Right lobe of liver (tissue), 6 donors: ENCODE measurements at regions not wholly inside any gene's neighbourhood (a gene's known extent, or its start where the extent isn't known, plus 50 kb on each side); places are given as distances from the start of the nearest gene placed in this dataset.

Source experiments
- ATAC-seq, 4 donors: fragments of 200-7000 bp; cut with Tn5 transposase; one replicate each; pipeline ENCODE4 v1.9.1; 2020; ENCODE audit warnings: mild to moderate bottlenecking in 4 of 4, moderate library complexity in 4 of 4
- DNase-seq, 3 donors: peaks; one replicate each; pipeline ENCODE4 v3.0.0-alpha.2; 2020
- H3K27ac ChIP-seq, 3 donors: fragments of 200-600 bp; one replicate each; pipeline ENCODE4 v1.8.0; 2022
- H3K27me3 ChIP-seq, 2 donors: fragments of 200-600 bp; one replicate each; pipeline ENCODE4 v1.8.0; 2022
- H3K36me3 ChIP-seq, 4 donors: fragments of 200-600 bp; sonication (generic) in 1 of 4; one replicate each; pipeline versions ENCODE4 v1.5.1 to v1.8.0; 2017 to 2022; ENCODE audit warnings: control low read depth in 1 of 4
- H3K4me1 ChIP-seq, 4 donors: fragments of 200-600 bp; sonication (generic) in 1 of 4; one replicate each; pipeline versions ENCODE4 v1.5.1 to v1.8.0; 2017 to 2022; ENCODE audit warnings: control low read depth in 1 of 4
- H3K4me3 ChIP-seq, 3 donors: fragments of 200-600 bp; one replicate each; pipeline ENCODE4 v1.8.0; 2022
- H3K9me3 ChIP-seq, 4 donors: fragments of 200-600 bp; sonication (generic) in 1 of 4; one replicate each; pipeline versions ENCODE4 v1.5.1 to v1.8.0; 2017 to 2022; ENCODE audit warnings: control low read depth in 1 of 4
- POLR2A ChIP-seq: fragments of 450-650 bp; IDR thresholded peaks from one replicate; pipeline ENCODE4 v1.6.1; 2017; ENCODE audit warnings: antibody characterized with exemption, mild to moderate bottlenecking
- WGBS: methylation state at CpG from one replicate; pipeline ENCODE4 v1.1.6; 2018; ENCODE audit warnings: low coverage, low lambda C conversion rate; ENCODE audit not compliant: insufficient coverage; ENCODE audit errors: missing lambda C conversion rate; 5-methylcytosine and 5-hydroxymethylcytosine counted together
- intact Hi-C, 2 donors: fragments of 100-400 bp; cut with DNase I; formaldehyde crosslinking; loops; one replicate each; pipeline versions ENCODE4 v1.11.2 to v1.14.1; 2022
- TF ChIP-seq, protein P1 (sequence below), 4 donors: fragments of 200-600 bp in 3 of 4; fragments of 450-650 bp in 1 of 4; IDR thresholded peaks; one replicate each; pipeline versions ENCODE4 v1.5.1 to v1.8.0; 2016 to 2022; ENCODE audit warnings: antibody characterized with exemption in 4 of 4, mild to moderate bottlenecking in 2 of 4
- donor health status: DM: no; HTN: yes; CAD: no.
- donor health status: DM: no; HTN: no; CAD: no.
- donor health status: DM: no; HTN: no; CAD: no.
- donor health status: DM: no; HTN: yes; CAD: no.
- donor health status: DM: no; HTN: yes; CAD: no.

DNA sequence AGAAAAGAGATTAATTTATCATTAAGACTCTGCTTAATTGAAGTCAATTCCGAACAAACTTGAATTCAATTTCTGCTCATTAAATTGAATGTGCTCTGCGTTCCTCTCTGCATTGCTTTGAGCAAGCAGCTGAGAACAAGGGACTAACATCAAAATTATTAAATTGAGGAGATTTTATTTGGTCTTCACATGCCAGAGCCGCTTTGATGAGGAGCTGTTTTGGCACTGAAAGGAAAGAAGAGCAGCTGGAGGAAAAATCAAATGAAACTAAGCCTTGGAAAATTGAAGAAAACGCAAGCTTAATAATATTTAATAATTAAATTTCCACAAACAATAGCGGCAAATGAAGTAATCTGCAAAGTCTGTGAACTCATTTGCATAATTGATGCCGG lies 222.0 kb upstream of the PKN2 start:
- ATAC-seq (no peak), DNase-seq (no peak)
- Histone ChIP-seq H3K4me1 (no peaks in the 10 kb centered on the region), H3K36me3 (no peaks in the 10 kb centered on the region), H3K27ac (no peak overlapping the region), H3K9me3 (no peaks in the 10 kb centered on the region), H3K27me3 (no peaks in the 10 kb centered on the region), H3K4me3 (peak overlapping the region; percentile 21 to 42 (median 35))
- WGBS = 35% methylated on average over 6 of the region's 6 CpGs
- intact Hi-C loops = no loop called here
- TF ChIP-seq POLR2A = no peak
- TF ChIP-seq, protein P1, sequence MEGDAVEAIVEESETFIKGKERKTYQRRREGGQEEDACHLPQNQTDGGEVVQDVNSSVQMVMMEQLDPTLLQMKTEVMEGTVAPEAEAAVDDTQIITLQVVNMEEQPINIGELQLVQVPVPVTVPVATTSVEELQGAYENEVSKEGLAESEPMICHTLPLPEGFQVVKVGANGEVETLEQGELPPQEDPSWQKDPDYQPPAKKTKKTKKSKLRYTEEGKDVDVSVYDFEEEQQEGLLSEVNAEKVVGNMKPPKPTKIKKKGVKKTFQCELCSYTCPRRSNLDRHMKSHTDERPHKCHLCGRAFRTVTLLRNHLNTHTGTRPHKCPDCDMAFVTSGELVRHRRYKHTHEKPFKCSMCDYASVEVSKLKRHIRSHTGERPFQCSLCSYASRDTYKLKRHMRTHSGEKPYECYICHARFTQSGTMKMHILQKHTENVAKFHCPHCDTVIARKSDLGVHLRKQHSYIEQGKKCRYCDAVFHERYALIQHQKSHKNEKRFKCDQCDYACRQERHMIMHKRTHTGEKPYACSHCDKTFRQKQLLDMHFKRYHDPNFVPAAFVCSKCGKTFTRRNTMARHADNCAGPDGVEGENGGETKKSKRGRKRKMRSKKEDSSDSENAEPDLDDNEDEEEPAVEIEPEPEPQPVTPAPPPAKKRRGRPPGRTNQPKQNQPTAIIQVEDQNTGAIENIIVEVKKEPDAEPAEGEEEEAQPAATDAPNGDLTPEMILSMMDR (IDR thresholded peaks at IDR 0.05) = no peak

DNA sequence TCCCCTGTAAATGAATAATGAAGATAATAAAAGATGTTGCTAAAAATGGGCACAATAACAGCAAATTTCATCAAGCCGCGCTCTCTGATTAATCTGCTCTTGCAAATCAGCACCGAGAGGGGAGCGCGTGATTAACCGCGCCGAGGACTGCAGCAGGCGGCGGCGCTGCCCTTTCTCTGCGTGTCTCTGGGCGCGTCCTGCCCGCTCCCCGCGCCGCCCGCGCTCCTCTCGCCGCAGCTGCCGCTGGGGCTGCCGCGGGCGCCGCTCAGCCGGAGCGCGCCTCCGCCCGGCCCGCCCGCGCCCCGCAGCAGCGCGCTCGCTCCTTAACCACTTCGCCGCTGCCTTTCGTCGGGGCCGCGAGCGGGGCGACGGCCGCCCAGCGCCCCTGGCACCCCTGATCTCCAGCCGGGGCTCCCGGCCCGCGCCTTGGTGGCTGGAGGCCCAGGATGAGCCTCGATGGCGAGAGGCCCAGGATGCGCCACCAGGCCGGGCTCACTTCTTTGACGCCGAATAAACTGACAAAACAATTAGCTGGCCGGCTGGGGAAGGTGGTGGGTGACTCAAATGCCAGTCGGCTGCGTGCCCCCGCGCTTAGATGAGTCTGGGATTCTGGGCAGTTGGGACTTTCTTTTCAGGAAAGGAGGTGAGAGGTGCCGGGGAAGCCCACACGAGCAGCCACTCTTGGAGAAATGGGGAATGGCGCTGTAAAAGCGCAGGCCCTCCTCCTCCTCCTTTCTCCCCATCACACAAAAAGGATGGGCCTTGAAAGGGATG lies 221.4 kb upstream of the PKN2 start:
- TF ChIP-seq POLR2A = no peak
- TF ChIP-seq, protein P1 (IDR thresholded peaks at IDR 0.05) = peak in 1 of 4 donors; percentile 18
- peak; percentile 84 to 90 (median 88) for ATAC-seq
- peak overlapping the region in 1 of 3 donors; percentile 26 for H3K27ac ChIP-seq
- H3K27me3 ChIP-seq = no peaks in the 10 kb centered on the region
- H3K4me3 ChIP-seq = peak overlapping the region; percentile 21 to 42 (median 35)
- H3K36me3 ChIP-seq = no peaks in the 10 kb centered on the region
- 19% methylated on average over 18 of the region's 69 CpGs for WGBS
- peak in 2 of 3 donors; percentile 38 to 43 for DNase-seq
- intact Hi-C loops = no loop called here
- no peaks in the 10 kb centered on the region for H3K4me1 ChIP-seq
- H3K9me3 ChIP-seq = no peaks in the 10 kb centered on the region

DNA sequence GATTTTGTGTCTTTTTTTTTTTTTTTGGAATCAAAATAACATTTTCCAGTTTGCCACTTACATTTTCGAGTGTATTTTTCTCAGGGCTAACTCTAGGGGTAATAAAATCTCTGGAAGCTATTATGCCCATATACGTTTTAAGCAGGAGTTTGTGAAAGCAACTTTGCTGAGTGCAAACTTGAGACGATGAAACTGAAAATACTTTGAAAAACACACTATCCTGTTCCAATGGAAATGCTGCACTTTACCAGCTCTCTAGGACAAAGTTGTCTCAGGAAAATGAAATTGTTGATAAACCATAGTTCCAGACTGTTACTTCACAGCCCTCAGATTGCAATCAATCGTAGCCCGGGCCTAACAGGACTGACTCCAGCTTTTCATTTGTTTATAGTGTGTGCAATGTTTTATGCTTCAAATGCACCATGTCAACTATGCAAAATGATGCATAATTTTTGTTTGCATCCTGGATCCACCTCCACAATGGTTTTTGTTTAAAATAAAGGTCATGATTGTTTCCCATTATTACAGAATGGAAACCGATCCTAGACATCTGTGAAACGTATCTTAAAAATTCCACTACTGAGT lies 220.6 kb upstream of the PKN2 start:
- intact Hi-C loops = no loop called here
- no peak overlapping the region for H3K4me3 ChIP-seq
- DNase-seq (no peak), ATAC-seq (no peak)
- 58% methylated on average over 7 of the region's 7 CpGs for WGBS
- no peaks in the 10 kb centered on the region for H3K4me1 ChIP-seq
- no peaks in the 10 kb centered on the region for H3K27me3 ChIP-seq
- no peaks in the 10 kb centered on the region for H3K36me3 ChIP-seq
- no peak overlapping the region for H3K27ac ChIP-seq
- no peaks in the 10 kb centered on the region for H3K9me3 ChIP-seq
- TF ChIP-seq POLR2A = no peak
- TF ChIP-seq, protein P1 (IDR thresholded peaks at IDR 0.05) = no peak

DNA sequence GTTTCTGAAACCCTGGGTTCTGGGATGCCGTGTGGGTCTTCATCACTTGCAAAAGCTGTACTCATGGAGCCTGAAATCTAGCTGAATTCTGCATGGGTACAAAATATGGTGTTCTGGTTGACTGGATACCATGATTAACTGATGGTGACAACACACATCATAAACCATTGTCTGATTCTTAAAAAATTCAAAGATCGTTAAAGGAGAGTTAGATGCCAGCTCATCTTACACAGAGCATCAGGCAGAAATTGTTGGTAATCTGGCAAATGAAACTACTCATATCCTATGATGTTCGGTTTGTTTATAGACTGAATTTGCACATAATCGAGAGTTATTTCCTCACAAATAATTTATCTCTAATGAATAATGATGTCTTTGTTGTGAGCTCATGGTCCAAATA lies 218.1 kb upstream of the PKN2 start:
- DNase-seq (no peak), ATAC-seq (no peak)
- no peak for TF ChIP-seq POLR2A
- TF ChIP-seq, protein P1 (IDR thresholded peaks at IDR 0.05) = no peak
- H3K4me3 ChIP-seq = no peak overlapping the region
- H3K27ac ChIP-seq = no peak overlapping the region
- no peaks in the 10 kb centered on the region for H3K27me3 ChIP-seq
- WGBS = 88% methylated on average over 4 of the region's 4 CpGs
- H3K4me1 ChIP-seq = no peaks in the 10 kb centered on the region
- no peaks in the 10 kb centered on the region for H3K9me3 ChIP-seq
- no peaks in the 10 kb centered on the region for H3K36me3 ChIP-seq
- intact Hi-C loops = no loop called here
